ENCODE measurements at regions not wholly inside any gene's neighbourhood (a gene's known extent, or its start where the extent isn't known, plus 50 kb on each side); places are given as distances from the start of the nearest gene placed in this dataset.

DNA sequence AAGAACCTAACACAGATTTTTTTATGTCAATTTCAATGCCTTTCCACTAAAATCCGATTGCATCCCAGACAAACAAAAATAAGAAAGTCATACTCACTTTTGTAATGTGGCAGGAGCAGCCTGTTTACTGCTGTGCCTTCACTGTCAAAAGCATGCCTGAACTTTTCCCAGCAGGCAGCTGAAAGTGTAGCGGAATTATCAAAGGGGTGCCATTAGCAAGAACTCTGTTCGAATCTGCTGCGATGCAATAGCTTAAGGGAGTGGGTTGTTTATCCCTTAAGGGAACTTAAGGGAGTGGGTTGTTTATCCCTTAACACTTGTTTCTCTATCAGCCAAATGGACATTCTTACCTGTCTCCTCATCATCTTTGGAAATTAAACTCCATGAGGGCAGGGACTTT is 243.5 kb downstream of the PAX3 start:
- H3K27ac ChIP-seq, result no peak overlapping the region
- peaks cover 0 to 77% (median 19%) of the 10 kb centered on the region in 7 donors for H3K27me3 ChIP-seq (replicated peaks in 1 of 7)
- H3K36me3 ChIP-seq, result no peaks in the 10 kb centered on the region
- intact Hi-C loops (cut with DNase I; ENCODE audit: low total_unique reads), result loop anchor here (10.0 kb wide), 1 partner anchor 559 kb away; no protein-coding TSS in a partner anchor
- no peaks in the 10 kb centered on the region for H3K4me1 ChIP-seq
- TF ChIP-seq POLR2A (IDR thresholded peaks at IDR 0.05), result no peak
- TF ChIP-seq POLR2AphosphoS5 (IDR thresholded peaks at IDR 0.05), result no peak
- no peak for TF ChIP-seq CTCF (IDR thresholded peaks at IDR 0.05 in 8 of 11, conservative IDR thresholded peaks at IDR 0.05 in 3 of 11)
- no peaks in the 10 kb centered on the region for H3K9me3 ChIP-seq
- 11 to 21% (median 15%) methylated on average over 4 of the region's 4 CpGs for WGBS, 5 donors
- no peak for DNase-seq
- no peak overlapping the region for H3K4me3 ChIP-seq

DNA sequence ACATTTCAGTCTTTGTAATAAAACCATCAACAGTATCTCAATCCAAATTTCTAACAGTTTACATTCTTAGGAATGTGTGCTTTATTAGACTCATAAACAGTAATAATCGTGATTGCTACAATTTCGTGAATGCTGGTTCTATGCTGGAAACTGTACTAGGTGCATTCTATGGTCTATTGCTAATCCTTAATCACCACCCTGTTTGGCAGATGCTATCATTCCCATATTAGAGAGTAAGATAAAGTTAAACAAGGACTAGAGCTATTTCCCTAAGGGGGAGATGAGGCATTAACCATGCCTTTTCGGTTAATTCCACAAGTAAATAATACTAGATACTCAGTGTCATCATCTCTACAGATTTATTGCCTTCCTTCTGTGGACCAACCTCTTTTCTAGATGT is 244.0 kb downstream of the PAX3 start:
- Histone ChIP-seq H3K27me3 (replicated peaks in 1 of 7) (peaks cover 0 to 79% (median 21%) of the 10 kb centered on the region in 7 donors), H3K27ac (no peak overlapping the region), H3K4me1 (no peaks in the 10 kb centered on the region), H3K9me3 (no peaks in the 10 kb centered on the region), H3K36me3 (no peaks in the 10 kb centered on the region), H3K4me3 (no peak overlapping the region)
- no peak for DNase-seq
- intact Hi-C loops (cut with DNase I; ENCODE audit: low total_unique reads), result loop anchor here (10.0 kb wide), 1 partner anchor 560 kb away; no protein-coding TSS in a partner anchor
- TF ChIP-seq POLR2AphosphoS5 (IDR thresholded peaks at IDR 0.05), result no peak
- no peak for TF ChIP-seq POLR2A (IDR thresholded peaks at IDR 0.05)
- no peak for TF ChIP-seq CTCF (IDR thresholded peaks at IDR 0.05 in 8 of 11, conservative IDR thresholded peaks at IDR 0.05 in 3 of 11)
- 67 to 78% (median 69%) methylated on average over 3 of the region's 3 CpGs for WGBS, 5 donors

- intact Hi-C loops (cut with DNase I; ENCODE audit: low total_unique reads), result loop anchor here (10.0 kb wide), 1 partner anchor 562 kb away; no protein-coding TSS in a partner anchor
- TF ChIP-seq CTCF (IDR thresholded peaks at IDR 0.05 in 8 of 11, conservative IDR thresholded peaks at IDR 0.05 in 3 of 11), result no peak
- no peak for TF ChIP-seq POLR2A (IDR thresholded peaks at IDR 0.05)
- TF ChIP-seq POLR2AphosphoS5 (IDR thresholded peaks at IDR 0.05), result no peak
- 4 to 9% (median 8%) methylated on average over 8 to 9 of the region's 9 CpGs for WGBS, 5 donors
- H3K4me3 ChIP-seq, result no peak overlapping the region
- peaks cover 0 to 67% (median 21%) of the 10 kb centered on the region in 7 donors for H3K27me3 ChIP-seq (replicated peaks in 1 of 7)
- no peaks in the 10 kb centered on the region for H3K9me3 ChIP-seq
- H3K36me3 ChIP-seq, result no peaks in the 10 kb centered on the region
- H3K27ac ChIP-seq, result no peak overlapping the region
- H3K4me1 ChIP-seq, result no peaks in the 10 kb centered on the region
- no peak for DNase-seq
These were observed 245.8 kb downstream of the PAX3 start for GRCh38 chr2:222052934-222053367.

GRCh38 chr2:222050981-222051380 is 247.8 kb downstream of the PAX3 start:
- intact Hi-C loops (cut with DNase I; ENCODE audit: low total_unique reads), result loop anchor here (10.0 kb wide), 1 partner anchor 564 kb away; no protein-coding TSS in a partner anchor
- Histone ChIP-seq H3K9me3 (no peaks in the 10 kb centered on the region), H3K4me3 (no peak overlapping the region), H3K27me3 (replicated peaks in 1 of 7) (peaks cover 0 to 49% (median 25%) of the 10 kb centered on the region in 7 donors), H3K27ac (no peak overlapping the region), H3K4me1 (no peaks in the 10 kb centered on the region), H3K36me3 (no peaks in the 10 kb centered on the region)
- 89 to 93% (median 92%) methylated on average over 4 of the region's 4 CpGs for WGBS, 5 donors
- TF ChIP-seq POLR2AphosphoS5 (IDR thresholded peaks at IDR 0.05) (no peak), POLR2A (IDR thresholded peaks at IDR 0.05) (no peak), CTCF (IDR thresholded peaks at IDR 0.05 in 8 of 11, conservative IDR thresholded peaks at IDR 0.05 in 3 of 11) (no peak)
- no peak for DNase-seq
